ENCODE measurements at regions not wholly inside any gene's neighbourhood (a gene's known extent, or its start where the extent isn't known, plus 50 kb on each side); places are given as distances from the start of the nearest gene placed in this dataset.

- POLR2A ChIA-PET (ENCODE audit: low non-redundant PET) = no interaction called here
These were observed 587.1 kb upstream of the ATXN7L3B start for GRCh38 chr12:73950507-73950906.

DNA sequence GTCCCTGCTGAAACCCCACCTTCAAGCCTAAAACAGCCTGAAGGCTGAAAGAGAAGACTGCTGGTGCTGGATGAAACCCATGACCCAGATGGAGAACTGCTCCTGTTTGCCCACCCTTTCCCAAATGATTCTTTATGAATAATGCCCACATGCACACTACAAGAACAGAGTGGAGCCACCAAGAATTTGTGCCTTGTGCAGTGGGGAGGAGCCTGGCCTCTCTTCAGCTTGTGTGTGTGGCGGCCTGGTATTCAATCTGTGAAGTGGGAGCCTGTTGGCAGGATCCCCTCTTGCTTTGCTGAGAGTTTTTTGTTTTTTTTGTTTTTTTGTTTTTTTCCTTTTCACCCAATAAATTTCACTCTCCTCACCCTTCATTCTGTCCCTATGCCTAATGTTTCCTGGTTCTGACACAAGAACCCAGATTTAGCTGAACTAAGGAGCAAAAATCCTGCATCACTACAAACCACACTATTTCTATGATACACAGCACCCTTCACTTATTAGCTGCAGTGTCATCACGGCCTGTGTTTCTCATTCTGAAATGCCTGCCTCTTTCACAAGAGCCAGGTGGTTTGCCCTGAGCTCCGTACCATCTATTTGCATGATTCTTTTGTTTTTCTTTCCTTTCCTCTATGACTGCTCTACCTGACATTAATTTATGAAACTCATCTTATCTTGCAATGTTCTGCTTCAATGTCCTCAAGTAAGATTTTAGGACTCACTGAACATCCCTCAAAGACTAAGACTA lies 585.5 kb upstream of the ATXN7L3B start:
- TF ChIP-seq EZH2 (IDR thresholded peaks at IDR 0.05; ENCODE audit: borderline replicate concordance, low read depth, low read length, poor library complexity, severe bottlenecking) = no peak
- TF ChIP-seq, protein P1, sequence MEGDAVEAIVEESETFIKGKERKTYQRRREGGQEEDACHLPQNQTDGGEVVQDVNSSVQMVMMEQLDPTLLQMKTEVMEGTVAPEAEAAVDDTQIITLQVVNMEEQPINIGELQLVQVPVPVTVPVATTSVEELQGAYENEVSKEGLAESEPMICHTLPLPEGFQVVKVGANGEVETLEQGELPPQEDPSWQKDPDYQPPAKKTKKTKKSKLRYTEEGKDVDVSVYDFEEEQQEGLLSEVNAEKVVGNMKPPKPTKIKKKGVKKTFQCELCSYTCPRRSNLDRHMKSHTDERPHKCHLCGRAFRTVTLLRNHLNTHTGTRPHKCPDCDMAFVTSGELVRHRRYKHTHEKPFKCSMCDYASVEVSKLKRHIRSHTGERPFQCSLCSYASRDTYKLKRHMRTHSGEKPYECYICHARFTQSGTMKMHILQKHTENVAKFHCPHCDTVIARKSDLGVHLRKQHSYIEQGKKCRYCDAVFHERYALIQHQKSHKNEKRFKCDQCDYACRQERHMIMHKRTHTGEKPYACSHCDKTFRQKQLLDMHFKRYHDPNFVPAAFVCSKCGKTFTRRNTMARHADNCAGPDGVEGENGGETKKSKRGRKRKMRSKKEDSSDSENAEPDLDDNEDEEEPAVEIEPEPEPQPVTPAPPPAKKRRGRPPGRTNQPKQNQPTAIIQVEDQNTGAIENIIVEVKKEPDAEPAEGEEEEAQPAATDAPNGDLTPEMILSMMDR (conservative IDR thresholded peaks at IDR 0.05; ENCODE audit: low read depth, low read length) = no peak
- no peak overlapping the region for H3K4me3 ChIP-seq (ENCODE audit: low read depth, low read length, poor library complexity, severe bottlenecking)
- no peaks in the 10 kb centered on the region for H3K36me3 ChIP-seq (ENCODE audit: insufficient read depth, low read length, poor library complexity, severe bottlenecking)
- no peaks in the 10 kb centered on the region for H3K27me3 ChIP-seq (replicated peaks; ENCODE audit: insufficient read depth, low read depth, low read length, poor library complexity)
- ChIA-PET POLR2A (ENCODE audit: low non-redundant PET) (no interaction called here), CTCF (no interaction called here)
- H3K9me3 ChIP-seq (ENCODE audit: low read depth, low read length, poor library complexity, severe bottlenecking) = no peaks in the 10 kb centered on the region
- H3K27ac ChIP-seq (ENCODE audit: low read depth, low read length, poor library complexity, severe bottlenecking) = no peak overlapping the region
- no peak for DNase-seq (ENCODE audit: low spot score)
- BruUV-seq (replicated peaks) = no TSS peak
- intact Hi-C loops (cut with micrococcal nuclease; ENCODE audit: unreplicated experiment) = no loop called here
- no peaks in the 10 kb centered on the region for H3K4me1 ChIP-seq (ENCODE audit: insufficient read depth, low read length, poor library complexity, severe bottlenecking)

More at GRCh38 chr12:73950507-73950906, 587.1 kb upstream of the ATXN7L3B start:
- intact Hi-C loops (cut with micrococcal nuclease; ENCODE audit: unreplicated experiment) = no loop called here
- H3K27ac ChIP-seq (ENCODE audit: low read depth, low read length, poor library complexity, severe bottlenecking) = no peak overlapping the region
- CTCF ChIA-PET = no interaction called here
- H3K4me1 ChIP-seq (ENCODE audit: insufficient read depth, low read length, poor library complexity, severe bottlenecking) = no peaks in the 10 kb centered on the region
- H3K9me3 ChIP-seq (ENCODE audit: low read depth, low read length, poor library complexity, severe bottlenecking) = no peaks in the 10 kb centered on the region
- no peak for TF ChIP-seq EZH2 (IDR thresholded peaks at IDR 0.05; ENCODE audit: borderline replicate concordance, low read depth, low read length, poor library complexity, severe bottlenecking)
- H3K27me3 ChIP-seq (replicated peaks; ENCODE audit: insufficient read depth, low read depth, low read length, poor library complexity) = no peaks in the 10 kb centered on the region
- no peak overlapping the region for H3K4me3 ChIP-seq (ENCODE audit: low read depth, low read length, poor library complexity, severe bottlenecking)
- peak; percentile 1 for DNase-seq (ENCODE audit: low spot score)
- no TSS peak for BruUV-seq (replicated peaks)
- no peaks in the 10 kb centered on the region for H3K36me3 ChIP-seq (ENCODE audit: insufficient read depth, low read length, poor library complexity, severe bottlenecking)

DNA sequence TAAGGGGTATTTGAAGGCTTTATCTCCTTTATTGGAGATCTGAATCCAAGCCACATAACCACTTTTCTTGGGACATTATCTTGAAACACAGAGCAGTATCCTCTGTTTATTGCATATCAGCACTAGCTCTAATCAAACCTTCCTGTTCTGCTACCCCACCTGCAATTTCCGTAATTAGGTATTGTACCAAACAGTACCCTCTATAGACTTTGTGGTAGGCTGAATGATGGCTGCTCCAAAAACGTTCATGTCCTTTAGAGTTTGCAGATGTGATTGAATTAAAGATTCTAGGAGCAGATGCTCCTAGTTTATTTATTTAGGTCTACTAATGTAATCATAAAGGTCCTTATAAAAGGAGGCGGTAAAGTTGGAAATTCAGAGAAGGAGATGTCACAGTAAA lies 573.0 kb upstream of the ATXN7L3B start:
- BruUV-seq (replicated peaks) = no TSS peak
- Histone ChIP-seq H3K36me3 (ENCODE audit: insufficient read depth, low read length, poor library complexity, severe bottlenecking) (no peaks in the 10 kb centered on the region), H3K27ac (ENCODE audit: low read depth, low read length, poor library complexity, severe bottlenecking) (no peak overlapping the region), H3K4me1 (ENCODE audit: insufficient read depth, low read length, poor library complexity, severe bottlenecking) (no peaks in the 10 kb centered on the region), H3K4me3 (ENCODE audit: low read depth, low read length, poor library complexity, severe bottlenecking) (no peak overlapping the region), H3K9me3 (ENCODE audit: low read depth, low read length, poor library complexity, severe bottlenecking) (no peaks in the 10 kb centered on the region), H3K27me3 (replicated peaks; ENCODE audit: insufficient read depth, low read depth, low read length, poor library complexity) (no peaks in the 10 kb centered on the region)
- no peak for DNase-seq (ENCODE audit: low spot score)
- ChIA-PET CTCF (no interaction called here), POLR2A (ENCODE audit: low non-redundant PET) (no interaction called here)
- no peak for TF ChIP-seq EZH2 (IDR thresholded peaks at IDR 0.05; ENCODE audit: borderline replicate concordance, low read depth, low read length, poor library complexity, severe bottlenecking)
- TF ChIP-seq, protein P1 (conservative IDR thresholded peaks at IDR 0.05; ENCODE audit: low read depth, low read length) = no peak
- intact Hi-C loops (cut with micrococcal nuclease; ENCODE audit: unreplicated experiment) = no loop called here

GRCh38 chr12:73973486-73973885 lies 564.1 kb upstream of the ATXN7L3B start:
- CTCF ChIA-PET = no interaction called here

More at GRCh38 chr12:73973486-73973885, 564.1 kb upstream of the ATXN7L3B start:
- intact Hi-C loops (cut with micrococcal nuclease; ENCODE audit: unreplicated experiment) = no loop called here
- Histone ChIP-seq H3K27ac (ENCODE audit: low read depth, low read length, poor library complexity, severe bottlenecking) (no peak overlapping the region), H3K4me3 (ENCODE audit: low read depth, low read length, poor library complexity, severe bottlenecking) (no peak overlapping the region), H3K9me3 (ENCODE audit: low read depth, low read length, poor library complexity, severe bottlenecking) (no peaks in the 10 kb centered on the region), H3K27me3 (replicated peaks; ENCODE audit: insufficient read depth, low read depth, low read length, poor library complexity) (no peaks in the 10 kb centered on the region), H3K4me1 (ENCODE audit: insufficient read depth, low read length, poor library complexity, severe bottlenecking) (no peaks in the 10 kb centered on the region), H3K36me3 (ENCODE audit: insufficient read depth, low read length, poor library complexity, severe bottlenecking) (no peaks in the 10 kb centered on the region)
- TF ChIP-seq, protein P1 (conservative IDR thresholded peaks at IDR 0.05; ENCODE audit: low read depth, low read length) = no peak
- no peak for TF ChIP-seq EZH2 (IDR thresholded peaks at IDR 0.05; ENCODE audit: borderline replicate concordance, low read depth, low read length, poor library complexity, severe bottlenecking)
- no peak for DNase-seq (ENCODE audit: low spot score)
- no TSS peak for BruUV-seq (replicated peaks)
- POLR2A ChIA-PET (ENCODE audit: low non-redundant PET) = no interaction called here

Data from A673 (cell line).